ENCODE measurements at regions not wholly inside any gene's neighbourhood (a gene's known extent, or its start where the extent isn't known, plus 50 kb on each side); places are given as distances from the start of the nearest gene placed in this dataset.

DNA sequence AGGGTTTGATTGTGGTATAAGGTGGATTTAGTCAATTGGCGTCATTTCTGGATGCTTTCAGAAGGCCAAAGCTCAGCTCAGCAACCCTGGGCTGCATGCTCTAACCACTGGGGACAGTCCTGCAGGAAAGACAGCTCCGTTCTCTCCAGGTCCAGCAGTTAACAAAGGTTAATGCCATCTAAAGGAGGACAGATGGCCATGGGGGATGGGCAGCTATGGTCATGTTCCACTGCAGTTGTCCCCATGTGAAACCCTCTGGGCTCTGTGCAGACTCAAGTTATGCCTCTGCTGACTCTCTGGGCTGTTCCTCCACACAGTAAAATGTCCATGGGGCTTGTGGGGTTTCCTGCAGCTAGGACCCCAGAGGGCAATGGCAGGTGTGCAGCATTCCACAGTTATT is 562.1 kb upstream of the ADGRL3 start:
- no peaks in the 10 kb centered on the region for H3K4me1 ChIP-seq
- no peaks in the 10 kb centered on the region for H3K27me3 ChIP-seq
- WGBS, 2 donors: 67 to 90% methylated on average over 2 of the region's 2 CpGs
- no peaks in the 10 kb centered on the region for H3K36me3 ChIP-seq
- peaks cover 0 to 13% (median 1%) of the 10 kb centered on the region in 4 donors for H3K9me3 ChIP-seq
- H3K27ac ChIP-seq: no peak overlapping the region
- TF ChIP-seq EP300 (IDR thresholded peaks at IDR 0.05): no peak
- no peak for TF ChIP-seq POLR2A (IDR thresholded peaks at IDR 0.05)
- TF ChIP-seq, protein P1, sequence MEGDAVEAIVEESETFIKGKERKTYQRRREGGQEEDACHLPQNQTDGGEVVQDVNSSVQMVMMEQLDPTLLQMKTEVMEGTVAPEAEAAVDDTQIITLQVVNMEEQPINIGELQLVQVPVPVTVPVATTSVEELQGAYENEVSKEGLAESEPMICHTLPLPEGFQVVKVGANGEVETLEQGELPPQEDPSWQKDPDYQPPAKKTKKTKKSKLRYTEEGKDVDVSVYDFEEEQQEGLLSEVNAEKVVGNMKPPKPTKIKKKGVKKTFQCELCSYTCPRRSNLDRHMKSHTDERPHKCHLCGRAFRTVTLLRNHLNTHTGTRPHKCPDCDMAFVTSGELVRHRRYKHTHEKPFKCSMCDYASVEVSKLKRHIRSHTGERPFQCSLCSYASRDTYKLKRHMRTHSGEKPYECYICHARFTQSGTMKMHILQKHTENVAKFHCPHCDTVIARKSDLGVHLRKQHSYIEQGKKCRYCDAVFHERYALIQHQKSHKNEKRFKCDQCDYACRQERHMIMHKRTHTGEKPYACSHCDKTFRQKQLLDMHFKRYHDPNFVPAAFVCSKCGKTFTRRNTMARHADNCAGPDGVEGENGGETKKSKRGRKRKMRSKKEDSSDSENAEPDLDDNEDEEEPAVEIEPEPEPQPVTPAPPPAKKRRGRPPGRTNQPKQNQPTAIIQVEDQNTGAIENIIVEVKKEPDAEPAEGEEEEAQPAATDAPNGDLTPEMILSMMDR (IDR thresholded peaks at IDR 0.05): no peak
- no peak for DNase-seq (ENCODE audit: low spot score in 2 of 2)
- H3K4me3 ChIP-seq: no peak overlapping the region

- no peaks in the 10 kb centered on the region for H3K36me3 ChIP-seq
- H3K9me3 ChIP-seq: peaks cover 0 to 4% (median 0%) of the 10 kb centered on the region in 4 donors
- no peak overlapping the region for H3K27ac ChIP-seq
- H3K27me3 ChIP-seq: no peaks in the 10 kb centered on the region
- no peak for DNase-seq (ENCODE audit: low spot score in 2 of 2)
- TF ChIP-seq POLR2A (IDR thresholded peaks at IDR 0.05) (no peak), EP300 (IDR thresholded peaks at IDR 0.05) (no peak)
- TF ChIP-seq, protein P1 (IDR thresholded peaks at IDR 0.05): no peak
- no peaks in the 10 kb centered on the region for H3K4me1 ChIP-seq
- no peak overlapping the region for H3K4me3 ChIP-seq
- 75 to 79% methylated on average over 2 of the region's 2 CpGs for WGBS, 2 donors
These were observed 551.4 kb upstream of the ADGRL3 start for GRCh38 chr4:60648774-60649173.

GRCh38 chr4:60652933-60653332 is 547.2 kb upstream of the ADGRL3 start:
- no peak overlapping the region for H3K4me3 ChIP-seq
- H3K27me3 ChIP-seq: no peaks in the 10 kb centered on the region
- peaks cover 0 to 5% (median 0%) of the 10 kb centered on the region in 4 donors for H3K4me1 ChIP-seq
- peaks cover 0 to 3% (median 0%) of the 10 kb centered on the region in 4 donors for H3K9me3 ChIP-seq
- DNase-seq (ENCODE audit: low spot score in 2 of 2): no peak
- H3K27ac ChIP-seq: no peak overlapping the region
- TF ChIP-seq POLR2A (IDR thresholded peaks at IDR 0.05) (no peak), EP300 (IDR thresholded peaks at IDR 0.05) (no peak)
- TF ChIP-seq, protein P1 (IDR thresholded peaks at IDR 0.05): no peak
- no peaks in the 10 kb centered on the region for H3K36me3 ChIP-seq

DNA sequence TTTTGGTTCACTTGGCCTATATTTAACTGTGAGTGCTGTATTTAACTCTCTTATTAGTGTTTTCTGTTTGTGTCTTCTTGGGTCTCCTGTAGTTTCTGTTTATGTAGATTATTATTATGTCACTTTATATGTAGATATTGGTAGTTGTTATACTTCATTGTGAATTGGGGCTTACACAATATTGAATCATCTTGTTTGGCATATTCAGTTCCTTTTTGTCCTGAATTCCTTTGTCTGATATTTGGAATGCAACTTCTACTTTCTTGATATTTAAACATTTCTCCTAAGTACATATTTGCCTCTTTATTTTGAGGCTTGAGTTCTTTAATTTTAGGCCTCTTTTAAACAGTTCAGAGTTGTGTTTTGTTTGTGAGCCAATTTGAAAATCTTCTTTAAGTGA is 544.8 kb upstream of the ADGRL3 start:
- no peak overlapping the region for H3K27ac ChIP-seq
- H3K4me1 ChIP-seq: peaks cover 0 to 5% (median 0%) of the 10 kb centered on the region in 4 donors
- H3K4me3 ChIP-seq: no peak overlapping the region
- DNase-seq (ENCODE audit: low spot score in 2 of 2): no peak
- H3K27me3 ChIP-seq: no peaks in the 10 kb centered on the region
- TF ChIP-seq EP300 (IDR thresholded peaks at IDR 0.05) (no peak), POLR2A (IDR thresholded peaks at IDR 0.05) (no peak)
- TF ChIP-seq, protein P1 (IDR thresholded peaks at IDR 0.05): no peak
- H3K9me3 ChIP-seq: no peaks in the 10 kb centered on the region
- no peaks in the 10 kb centered on the region for H3K36me3 ChIP-seq

DNA sequence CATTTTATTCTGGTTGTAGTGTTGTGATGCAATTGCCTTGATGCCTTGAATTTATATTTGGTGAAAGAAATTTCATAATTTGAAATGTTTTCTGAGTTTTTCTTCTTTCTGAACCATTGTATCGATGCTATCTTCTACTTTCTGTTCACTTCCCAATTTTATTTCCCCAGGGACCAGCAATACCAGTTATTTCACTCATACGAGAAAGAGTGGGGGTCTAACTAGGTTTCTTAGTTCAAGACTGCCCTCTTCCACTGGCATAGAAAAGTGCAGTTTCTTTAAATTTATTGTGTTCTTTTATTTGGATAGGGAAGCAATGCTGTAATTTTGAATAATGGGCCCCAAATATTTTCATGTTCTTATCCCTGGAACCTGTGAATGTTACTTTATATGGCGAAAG is 544.0 kb upstream of the ADGRL3 start:
- Histone ChIP-seq H3K27ac (no peak overlapping the region), H3K9me3 (no peaks in the 10 kb centered on the region), H3K4me1 (peaks cover 0 to 5% (median 0%) of the 10 kb centered on the region in 4 donors), H3K27me3 (no peaks in the 10 kb centered on the region), H3K36me3 (no peaks in the 10 kb centered on the region), H3K4me3 (no peak overlapping the region)
- no peak for DNase-seq (ENCODE audit: low spot score in 2 of 2)
- WGBS, 2 donors: 65 to 73% methylated on average over 3 of the region's 3 CpGs
- no peak for TF ChIP-seq POLR2A (IDR thresholded peaks at IDR 0.05)
- no peak for TF ChIP-seq EP300 (IDR thresholded peaks at IDR 0.05)
- TF ChIP-seq, protein P1 (IDR thresholded peaks at IDR 0.05): no peak

All from tibial nerve (tissue), 4 donors.